Left cardiac atrium (tissue), 4 donors: ENCODE measurements at regions not wholly inside any gene's neighbourhood (a gene's known extent, or its start where the extent isn't known, plus 50 kb on each side); places are given as distances from the start of the nearest gene placed in this dataset.

ENCODE experiments used
- ATAC-seq, 2 donors: fragments of 200-7000 bp; cut with Tn5 transposase; one replicate each; pipeline ENCODE4 v1.9.1; 2020; ENCODE audit warnings: mild to moderate bottlenecking in 2 of 2, moderate library complexity in 2 of 2
- DNase-seq: peaks from one replicate; pipeline ENCODE4 v3.0.0-alpha.2; 2020
- intact Hi-C, 2 donors: fragments of 100-400 bp; cut with DNase I; formaldehyde crosslinking; loops; one replicate each; pipeline versions ENCODE4 v1.14.1 to v1.15.1; 2022 to 2023
- donor health status: DM: no; HTN: yes; CAD: no.
- donor health status: DM: no; HTN: yes; CAD: no; lungs with severe emphysema.
- donor health status: DM: yes; HTN: yes; CAD: no.
- donor health status: Dilated cardiomyopathy.

- ATAC-seq (peak in 1 of 2 donors; percentile 42), DNase-seq (peak; percentile 22)
- intact Hi-C loops = no loop called here
These were observed 1826.0 kb downstream of the STIM2 start for GRCh38 chr4:28686618-28687017.

- ATAC-seq = no peak
- no peak for DNase-seq
- intact Hi-C loops = no loop called here
These were observed 1830.2 kb downstream of the STIM2 start for GRCh38 chr4:28690890-28691289.

GRCh38 chr4:28702571-28702970 lies 1841.9 kb downstream of the STIM2 start:
- DNase-seq = no peak
- ATAC-seq = no peak
- intact Hi-C loops = no loop called here

- ATAC-seq = no peak
- intact Hi-C loops = no loop called here
- no peak for DNase-seq
These were observed 1849.2 kb downstream of the STIM2 start for GRCh38 chr4:28709891-28710290.

- intact Hi-C loops = no loop called here
- ATAC-seq = no peak
- no peak for DNase-seq
These were observed 1862.7 kb downstream of the STIM2 start for GRCh38 chr4:28723371-28723770.

- no peak for ATAC-seq
- no peak for DNase-seq
- intact Hi-C loops = no loop called here
These were observed 1863.6 kb downstream of the STIM2 start for GRCh38 chr4:28724239-28724638.

- intact Hi-C loops = no loop called here
- ATAC-seq (no peak), DNase-seq (no peak)
These were observed 1869.7 kb downstream of the STIM2 start for GRCh38 chr4:28730304-28730703.

- no peak for ATAC-seq
- DNase-seq = no peak
- intact Hi-C loops = no loop called here
These were observed 1883.4 kb downstream of the STIM2 start for GRCh38 chr4:28744066-28744465.

GRCh38 chr4:28754376-28754775 lies 1893.7 kb downstream of the STIM2 start:
- intact Hi-C loops = no loop called here
- DNase-seq = no peak
- ATAC-seq = no peak

GRCh38 chr4:28755081-28755480 lies 1894.4 kb downstream of the STIM2 start:
- intact Hi-C loops = no loop called here
- DNase-seq (no peak), ATAC-seq (no peak)

- no peak for DNase-seq
- intact Hi-C loops = no loop called here
- peak in 1 of 2 donors; percentile 55 for ATAC-seq
These were observed 1898.4 kb downstream of the STIM2 start for GRCh38 chr4:28759064-28759463.

GRCh38 chr4:28760003-28760402 lies 1899.4 kb downstream of the STIM2 start:
- ATAC-seq = no peak
- intact Hi-C loops = no loop called here
- DNase-seq = no peak

- peak in 1 of 2 donors; percentile 89 for ATAC-seq
- intact Hi-C loops = no loop called here
- DNase-seq = no peak
These were observed 1911.4 kb downstream of the STIM2 start for GRCh38 chr4:28772066-28772465.

GRCh38 chr4:28772788-28773187 lies 1912.1 kb downstream of the STIM2 start:
- ATAC-seq (peak; percentile 41 to 59), DNase-seq (no peak)
- intact Hi-C loops = no loop called here

GRCh38 chr4:28774344-28774743 lies 1913.7 kb downstream of the STIM2 start:
- intact Hi-C loops = no loop called here
- no peak for DNase-seq
- ATAC-seq = peak in 1 of 2 donors; percentile 32

- ATAC-seq = no peak
- intact Hi-C loops = no loop called here
- DNase-seq = no peak
These were observed 1915.4 kb downstream of the STIM2 start for GRCh38 chr4:28776004-28776403.

- intact Hi-C loops = no loop called here
- DNase-seq (no peak), ATAC-seq (no peak)
These were observed 1923.5 kb downstream of the STIM2 start for GRCh38 chr4:28784188-28784587.

GRCh38 chr4:28787947-28788346 lies 1927.3 kb downstream of the STIM2 start:
- intact Hi-C loops = no loop called here

GRCh38 chr4:28788929-28789490 lies 1928.4 kb downstream of the STIM2 start:
- ATAC-seq (no peak), DNase-seq (no peak)
- intact Hi-C loops = no loop called here

More at GRCh38 chr4:28787947-28788346, 1927.3 kb downstream of the STIM2 start:
- ATAC-seq = no peak
- DNase-seq = no peak

GRCh38 chr4:28792917-28793597 lies 1927.1 kb upstream of the PCDH7 start:
- DNase-seq = peak; percentile 18
- peak; percentile 50 to 61 for ATAC-seq
- intact Hi-C loops = no loop called here

GRCh38 chr4:28799696-28800095 lies 1920.5 kb upstream of the PCDH7 start:
- intact Hi-C loops = no loop called here
- peak; percentile 92 to 98 for ATAC-seq
- no peak for DNase-seq
